Large intestine (tissue), 3 donors: ENCODE measurements at regions not wholly inside any gene's neighbourhood (a gene's known extent, or its start where the extent isn't known, plus 50 kb on each side); places are given as distances from the start of the nearest gene placed in this dataset.

Source experiments
- DNase-seq, 2 donors: peaks; one replicate each; pipeline versions ENCODE4 v3.0.0 to v3.0.0-alpha.2; 2013
- H3K27ac ChIP-seq: one replicate; pipeline ENCODE4 v1.5.1; 2013; ENCODE audit warnings: low read length
- H3K27me3 ChIP-seq: 2 replicates; pipeline ENCODE4 v1.6.1; 2013; ENCODE audit warnings: low read length; ENCODE audit not compliant: control insufficient read depth, insufficient read depth
- H3K36me3 ChIP-seq: 2 replicates; pipeline ENCODE4 v1.6.1; 2013; ENCODE audit warnings: low read length; ENCODE audit not compliant: control insufficient read depth, insufficient read depth
- H3K4me1 ChIP-seq: one replicate; pipeline ENCODE4 v1.6.1; 2013; ENCODE audit warnings: low read length; ENCODE audit not compliant: control insufficient read depth, insufficient read depth
- H3K4me3 ChIP-seq: one replicate; pipeline ENCODE4 v1.5.1; 2013; ENCODE audit warnings: low read length
- H3K9me3 ChIP-seq: one replicate; pipeline ENCODE4 v1.6.1; 2013; ENCODE audit warnings: mild to moderate bottlenecking, low read depth, low read length, moderate library complexity; ENCODE audit not compliant: control insufficient read depth
- WGBS: methylation state at CpG from one replicate; pipeline ENCODE4 v1.1.5; 2013; ENCODE audit warnings: low lambda C conversion rate; ENCODE audit not compliant: insufficient coverage; 5-methylcytosine and 5-hydroxymethylcytosine counted together

DNA sequence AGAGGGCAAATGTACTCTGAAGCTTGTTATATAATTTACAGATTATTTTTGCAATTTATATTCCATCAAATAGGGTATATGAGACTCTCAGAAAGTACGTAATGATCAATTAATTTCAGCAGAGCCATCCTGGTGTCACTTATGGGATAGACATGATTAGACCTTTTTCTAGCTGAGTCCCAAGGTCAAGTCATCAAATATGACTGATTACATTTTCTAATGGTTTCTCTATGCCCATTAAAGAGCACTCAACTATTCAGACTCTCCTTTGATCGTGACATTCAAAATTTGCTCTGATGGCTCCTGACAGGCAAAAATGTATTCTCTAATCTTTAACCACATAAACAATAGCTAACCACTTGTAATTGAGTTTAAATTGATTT is 469.2 kb downstream of the COG6 start:
- WGBS, result 71% methylated on average over 1 of the region's 2 CpGs
- no peak overlapping the region for H3K4me3 ChIP-seq
- DNase-seq, result no peak
- no peak overlapping the region for H3K27ac ChIP-seq
- H3K27me3 ChIP-seq, result no peaks in the 10 kb centered on the region
- no peaks in the 10 kb centered on the region for H3K36me3 ChIP-seq
- no peaks in the 10 kb centered on the region for H3K9me3 ChIP-seq
- no peaks in the 10 kb centered on the region for H3K4me1 ChIP-seq

DNA sequence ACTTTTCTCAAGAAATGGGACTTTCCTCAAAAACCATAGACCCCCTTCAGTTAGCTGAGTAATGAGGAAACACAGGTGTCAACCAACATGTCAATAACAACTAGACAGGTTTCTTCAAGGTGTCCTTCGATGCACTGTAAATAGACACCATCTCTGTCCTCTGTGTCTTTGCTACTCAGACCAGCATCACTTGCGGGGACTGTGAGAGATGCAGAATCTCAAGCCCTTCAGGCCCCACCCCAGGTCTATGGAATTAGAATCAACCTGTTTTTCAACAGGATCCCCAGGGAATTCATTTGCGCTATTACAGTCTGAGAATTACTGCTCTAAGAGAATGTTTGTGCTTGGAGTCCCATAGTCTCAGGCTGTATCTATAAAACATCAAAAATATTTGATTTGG is 469.9 kb downstream of the COG6 start:
- Histone ChIP-seq H3K9me3 (no peaks in the 10 kb centered on the region), H3K27ac (no peak overlapping the region), H3K4me1 (no peaks in the 10 kb centered on the region), H3K4me3 (no peak overlapping the region), H3K27me3 (no peaks in the 10 kb centered on the region), H3K36me3 (no peaks in the 10 kb centered on the region)
- no CpG with 5 or more reads among the region's 3 CpGs for WGBS
- no peak for DNase-seq

DNA sequence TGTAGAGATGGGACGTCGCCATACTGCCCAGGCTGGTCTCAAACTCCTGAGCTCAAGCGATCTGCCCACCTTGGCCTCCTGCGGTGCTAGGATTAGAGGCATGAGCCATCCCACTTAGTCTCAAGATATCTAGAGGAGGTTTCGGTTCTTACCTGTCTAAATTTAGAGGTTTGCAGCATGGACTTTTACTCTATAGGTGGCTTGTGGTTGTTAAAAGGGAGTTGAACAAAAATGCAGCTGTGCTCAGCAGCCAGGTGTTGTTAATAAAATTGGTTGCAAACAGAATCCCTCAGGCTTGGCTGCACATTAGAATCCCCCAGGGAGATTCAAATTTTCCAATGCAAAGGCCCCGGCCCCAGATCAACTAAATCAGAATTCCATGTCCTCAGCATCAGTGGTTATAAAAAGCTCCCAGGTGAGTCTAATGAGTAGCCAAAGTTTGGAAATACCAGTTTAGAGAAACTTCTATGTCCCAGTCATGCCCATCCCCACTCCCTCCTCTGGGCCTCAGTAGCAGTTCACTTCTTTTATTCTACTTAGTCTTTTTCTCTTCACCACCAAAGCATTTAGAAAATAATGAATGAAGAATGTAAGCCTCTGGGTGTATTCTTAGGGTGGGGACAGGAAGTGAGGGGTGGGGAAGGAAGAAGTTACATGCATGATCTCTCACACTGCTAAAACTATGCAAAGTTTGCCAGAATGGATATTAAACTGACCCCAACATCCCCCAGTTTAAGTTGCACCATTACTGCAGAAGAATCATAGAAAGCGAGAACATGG is 471.0 kb downstream of the COG6 start:
- DNase-seq, result no peak
- Histone ChIP-seq H3K27me3 (no peaks in the 10 kb centered on the region), H3K9me3 (no peaks in the 10 kb centered on the region), H3K36me3 (no peaks in the 10 kb centered on the region), H3K27ac (no peak overlapping the region), H3K4me1 (no peaks in the 10 kb centered on the region), H3K4me3 (no peak overlapping the region)
- WGBS, result no CpG with 5 or more reads among the region's 7 CpGs

DNA sequence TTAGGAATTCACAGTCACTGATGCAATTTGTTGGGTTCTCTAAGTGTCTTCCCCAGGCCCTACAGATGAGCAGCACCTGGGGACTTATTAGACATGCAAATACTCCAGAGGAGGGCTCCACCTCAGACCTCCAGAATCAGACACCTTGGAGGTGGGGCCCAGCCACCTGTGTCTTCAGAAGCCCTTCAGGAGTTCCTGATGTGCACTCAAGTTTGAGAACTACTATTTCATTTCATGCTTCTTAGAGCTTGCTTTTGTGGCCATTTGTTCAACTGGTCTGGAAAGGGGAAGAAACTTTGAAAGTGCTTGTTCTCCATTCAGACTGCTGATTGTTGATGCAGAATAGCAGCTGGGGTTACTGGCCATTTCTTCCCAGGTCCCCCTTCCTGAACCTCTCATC is 472.0 kb downstream of the COG6 start:
- H3K27me3 ChIP-seq, result no peaks in the 10 kb centered on the region
- H3K9me3 ChIP-seq, result no peaks in the 10 kb centered on the region
- no peak for DNase-seq
- H3K4me3 ChIP-seq, result no peak overlapping the region
- H3K36me3 ChIP-seq, result no peaks in the 10 kb centered on the region
- H3K27ac ChIP-seq, result no peak overlapping the region
- no peaks in the 10 kb centered on the region for H3K4me1 ChIP-seq

DNA sequence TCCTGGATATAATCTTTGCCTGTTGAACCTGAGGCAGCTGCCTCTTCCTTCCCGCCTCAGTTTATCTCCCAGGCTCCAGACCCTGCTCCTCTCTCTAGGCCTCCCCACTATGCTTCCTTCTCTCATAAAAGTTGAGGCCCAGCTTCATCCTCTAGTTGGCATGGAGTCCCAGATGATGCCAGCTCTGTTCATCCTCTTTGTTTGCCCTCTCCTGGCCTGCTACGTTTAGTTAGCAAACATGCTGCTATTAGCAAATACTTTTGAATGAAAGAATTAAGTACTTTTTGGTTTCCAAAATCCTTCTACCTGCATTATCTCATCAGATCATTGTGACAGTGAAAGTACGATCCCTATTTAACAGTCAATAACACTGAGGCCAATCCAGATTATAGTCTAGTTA is 472.5 kb downstream of the COG6 start:
- no peak overlapping the region for H3K27ac ChIP-seq
- H3K9me3 ChIP-seq, result no peaks in the 10 kb centered on the region
- DNase-seq, result no peak
- no peak overlapping the region for H3K4me3 ChIP-seq
- H3K36me3 ChIP-seq, result no peaks in the 10 kb centered on the region
- no peaks in the 10 kb centered on the region for H3K27me3 ChIP-seq
- no peaks in the 10 kb centered on the region for H3K4me1 ChIP-seq
- WGBS, result no CpG with 5 or more reads among the region's 3 CpGs

DNA sequence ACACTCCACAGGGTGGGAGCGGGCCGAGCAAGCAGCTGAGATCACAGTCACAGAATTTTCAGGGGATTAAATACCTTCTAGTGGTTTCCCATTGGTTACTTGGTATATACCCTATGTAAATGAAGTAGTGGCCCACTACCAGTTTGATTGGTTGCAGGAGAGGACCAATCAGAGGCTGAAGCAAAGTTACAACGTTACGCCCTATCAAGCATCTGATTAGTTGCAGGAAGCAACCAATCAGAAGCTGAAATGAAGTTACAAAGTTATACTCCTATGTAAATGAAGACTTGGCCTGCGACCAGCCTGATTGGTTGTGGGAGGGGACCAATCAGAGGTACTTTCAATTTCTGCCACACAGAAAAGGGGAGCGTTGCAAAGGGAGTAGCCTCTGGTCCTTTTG is 474.0 kb downstream of the COG6 start:
- 100% methylated on average over 2 of the region's 6 CpGs for WGBS
- Histone ChIP-seq H3K4me1 (no peaks in the 10 kb centered on the region), H3K9me3 (no peaks in the 10 kb centered on the region), H3K36me3 (no peaks in the 10 kb centered on the region), H3K27ac (no peak overlapping the region), H3K27me3 (no peaks in the 10 kb centered on the region), H3K4me3 (no peak overlapping the region)
- no peak for DNase-seq

DNA sequence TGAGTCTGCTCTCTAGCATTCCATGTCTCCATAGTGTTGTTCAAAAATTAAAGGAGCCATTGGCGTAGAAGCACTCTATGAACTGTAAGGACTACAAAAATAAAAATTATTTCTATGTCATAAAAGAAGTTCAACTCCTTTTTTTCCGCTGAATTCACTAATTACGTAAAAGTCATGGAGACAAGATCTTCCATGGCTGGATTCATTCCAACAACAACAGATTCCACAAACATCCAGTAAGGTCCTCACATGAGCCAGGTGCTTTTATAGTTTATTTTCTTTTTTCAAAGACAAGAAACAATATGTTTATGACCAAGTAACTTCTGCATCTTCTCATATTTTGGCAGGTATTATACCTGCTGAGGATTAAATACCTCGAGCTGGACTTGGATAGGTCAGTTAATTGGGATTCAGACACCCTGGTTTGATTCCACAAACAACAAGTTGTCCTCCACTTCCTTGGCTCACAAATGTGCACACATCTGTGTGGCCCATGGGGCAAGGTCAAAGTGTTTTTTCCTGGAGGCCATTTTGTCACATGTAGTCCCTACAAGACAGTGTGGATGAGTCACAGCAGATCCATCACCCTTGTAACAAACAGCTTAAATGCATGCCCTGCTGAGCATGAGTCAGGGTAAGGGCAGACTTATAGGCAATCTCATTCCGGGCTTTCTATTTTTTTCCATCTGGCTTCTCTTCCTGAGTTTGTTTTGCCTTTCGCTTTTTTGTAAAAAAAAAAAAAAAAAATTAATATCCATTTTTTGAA is 475.6 kb downstream of the COG6 start:
- Histone ChIP-seq H3K9me3 (no peaks in the 10 kb centered on the region), H3K27ac (no peak overlapping the region), H3K27me3 (no peaks in the 10 kb centered on the region), H3K4me3 (no peak overlapping the region), H3K36me3 (no peaks in the 10 kb centered on the region), H3K4me1 (no peaks in the 10 kb centered on the region)
- WGBS, result 92% methylated on average over 4 of the region's 6 CpGs
- DNase-seq, result no peak

DNA sequence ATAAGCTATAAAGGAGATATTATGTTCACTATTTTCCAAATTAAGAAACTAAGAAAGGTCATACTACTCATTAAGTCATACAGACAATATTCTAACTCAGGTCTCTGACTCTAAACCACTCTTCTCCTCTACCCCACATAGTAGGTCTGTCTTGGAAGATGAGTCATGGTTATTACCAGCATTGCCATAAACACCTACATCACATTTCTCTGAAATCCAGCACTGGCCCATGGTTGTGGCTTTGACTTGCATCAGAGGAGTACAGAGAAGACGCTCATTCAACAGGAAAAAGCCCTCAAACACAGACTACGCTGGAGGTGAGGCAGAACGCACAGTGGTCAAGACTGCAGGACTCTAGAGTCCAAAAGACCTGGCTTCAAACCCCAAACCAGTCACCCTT is 476.8 kb downstream of the COG6 start:
- Histone ChIP-seq H3K36me3 (no peaks in the 10 kb centered on the region), H3K27me3 (no peaks in the 10 kb centered on the region), H3K4me3 (no peak overlapping the region), H3K9me3 (no peaks in the 10 kb centered on the region), H3K27ac (no peak overlapping the region), H3K4me1 (no peaks in the 10 kb centered on the region)
- 73% methylated on average over 2 of the region's 3 CpGs for WGBS
- DNase-seq, result no peak

DNA sequence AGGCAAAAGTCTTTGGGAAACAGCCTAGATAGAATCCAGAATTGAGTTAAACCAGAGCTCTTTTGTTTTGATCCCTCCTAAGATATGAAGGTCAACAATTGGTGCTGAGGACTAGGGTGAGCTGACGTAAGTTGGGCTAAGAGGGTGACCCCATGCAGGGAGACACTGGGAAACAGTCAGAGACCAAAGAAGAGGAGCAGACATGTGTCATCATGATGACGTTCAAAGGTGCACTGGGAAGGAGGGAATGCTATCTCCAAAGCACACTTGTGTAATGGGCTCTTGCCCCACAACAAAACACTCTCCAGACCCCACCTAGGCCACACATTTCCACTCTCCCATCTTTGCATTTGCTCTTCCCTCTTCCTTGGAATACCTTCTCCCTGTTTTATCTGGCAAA is 481.4 kb downstream of the COG6 start:
- no peak for DNase-seq
- H3K27ac ChIP-seq, result no peak overlapping the region
- no peak overlapping the region for H3K4me3 ChIP-seq
- no peaks in the 10 kb centered on the region for H3K36me3 ChIP-seq
- no peaks in the 10 kb centered on the region for H3K4me1 ChIP-seq
- no CpG with 5 or more reads among the region's 2 CpGs for WGBS
- H3K27me3 ChIP-seq, result peaks cover 2% of the 10 kb centered on the region
- H3K9me3 ChIP-seq, result no peaks in the 10 kb centered on the region

DNA sequence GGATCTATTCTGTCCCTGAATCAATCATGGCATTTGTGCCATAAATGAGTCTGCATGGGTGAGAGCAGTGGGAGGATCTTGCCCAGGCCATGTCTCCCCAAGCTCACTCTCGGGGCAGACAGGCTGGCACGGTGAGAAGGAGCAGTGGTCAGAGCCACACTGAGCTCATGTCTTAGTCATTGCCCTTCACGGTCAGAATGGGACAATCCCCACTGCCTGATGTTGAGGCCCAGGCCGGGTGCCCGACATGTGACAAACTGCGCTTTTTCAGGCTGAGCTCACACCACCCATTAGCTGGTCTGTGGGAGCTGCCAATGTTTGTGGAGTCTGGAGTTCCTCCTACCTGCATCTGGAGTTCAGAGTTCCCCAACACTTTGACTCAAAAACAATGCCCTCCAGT is 481.9 kb downstream of the COG6 start:
- H3K4me3 ChIP-seq, result no peak overlapping the region
- peaks cover 2% of the 10 kb centered on the region for H3K27me3 ChIP-seq
- H3K9me3 ChIP-seq, result no peaks in the 10 kb centered on the region
- H3K27ac ChIP-seq, result no peak overlapping the region
- DNase-seq, result no peak
- H3K36me3 ChIP-seq, result no peaks in the 10 kb centered on the region
- H3K4me1 ChIP-seq, result no peaks in the 10 kb centered on the region
- no CpG with 5 or more reads among the region's 6 CpGs for WGBS
